22Rv1 (cell line): ENCODE measurements at regions not wholly inside any gene's neighbourhood (a gene's known extent, or its start where the extent isn't known, plus 50 kb on each side); places are given as distances from the start of the nearest gene placed in this dataset.
A peak's percentile ranks its signal among the peaks of the same experiment; 100 is the strongest.

Experiments
- H3K27ac ChIP-seq: fragments of 450-650 bp; 2 replicates; pipeline ENCODE4 v1.5.1; 2017
- CTCF ChIP-seq: fragments of 450-650 bp; IDR thresholded peaks from 2 replicates; pipeline ENCODE4 v1.5.1; 2017; ENCODE audit warnings: mild to moderate bottlenecking
- ZFX ChIP-seq: fragments of 450-650 bp; IDR thresholded peaks from 2 replicates; pipeline ENCODE4 v1.6.1; 2017; ENCODE audit warnings: antibody characterized with exemption, borderline replicate concordance

DNA sequence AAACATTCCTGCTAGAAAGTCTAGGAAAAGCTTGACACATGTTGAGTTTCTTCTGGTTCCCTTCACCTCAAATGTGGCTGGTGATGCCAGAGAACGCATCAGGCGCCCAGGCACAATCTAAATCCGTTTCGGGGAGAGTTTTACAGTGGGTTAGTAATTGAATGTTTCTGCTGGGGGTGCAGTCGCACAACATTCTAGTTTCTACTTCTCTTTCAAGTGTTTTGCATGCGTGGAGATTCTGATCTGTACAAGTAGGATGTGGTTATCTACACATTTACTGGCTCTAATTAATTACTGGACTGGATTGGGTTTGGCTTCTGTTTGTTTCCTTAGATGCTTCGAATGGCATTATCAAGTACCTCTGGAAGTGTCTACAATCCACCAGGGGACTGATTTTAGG, 173.8 kb downstream of the TMEM26 start:
- no peak overlapping the region for H3K27ac ChIP-seq
- TF ChIP-seq ZFX (no peak), CTCF (no peak)

DNA sequence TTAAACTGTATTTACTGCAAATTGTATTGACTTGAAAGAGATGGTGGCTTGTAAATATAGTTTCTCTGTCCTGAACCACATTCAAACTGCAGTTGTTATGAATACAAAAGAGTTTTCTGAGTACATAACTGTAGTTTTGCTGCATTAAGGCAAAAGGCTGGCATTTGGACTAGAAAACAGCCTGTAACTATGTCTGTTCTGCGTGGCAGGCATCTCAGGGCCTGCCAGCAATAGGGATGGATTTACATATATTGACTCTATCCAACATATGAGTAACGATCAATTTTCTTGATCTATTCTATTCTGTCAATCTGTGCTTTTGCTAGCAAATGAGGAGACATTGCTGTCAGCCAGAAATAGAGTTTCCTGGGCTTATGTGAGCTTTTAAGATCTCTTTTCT, 174.6 kb downstream of the TMEM26 start:
- TF ChIP-seq CTCF (no peak), ZFX (no peak)
- no peak overlapping the region for H3K27ac ChIP-seq

DNA sequence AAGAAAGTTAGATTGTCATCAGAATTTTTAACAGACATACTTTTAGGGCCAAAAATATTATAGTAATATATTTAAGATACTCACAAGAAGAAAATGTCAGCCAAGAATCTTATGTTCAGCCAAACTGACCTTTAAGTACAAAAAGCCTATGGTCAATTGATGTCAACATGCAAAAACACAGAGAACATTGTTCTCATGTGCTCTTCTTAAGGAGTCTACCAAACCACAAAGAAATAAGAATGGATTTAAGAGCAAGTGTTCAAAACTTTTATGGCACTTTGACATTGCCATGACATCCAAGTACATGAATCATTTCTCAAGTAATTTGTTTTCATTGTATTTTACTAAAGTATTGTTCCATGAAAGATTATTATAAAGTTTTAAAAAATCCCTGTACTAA, 180.4 kb downstream of the TMEM26 start:
- no peak overlapping the region for H3K27ac ChIP-seq
- TF ChIP-seq ZFX (no peak), CTCF (no peak)

- H3K27ac ChIP-seq, result no peak overlapping the region
- TF ChIP-seq CTCF, result peak; percentile 34
- TF ChIP-seq ZFX, result no peak
These were observed 181.9 kb downstream of the TMEM26 start for GRCh38 chr10:61271127-61271780.

GRCh38 chr10:61263518-61263917, 189.7 kb downstream of the TMEM26 start:
- no peak for TF ChIP-seq ZFX
- no peak for TF ChIP-seq CTCF
- H3K27ac ChIP-seq, result no peak overlapping the region

- TF ChIP-seq ZFX (no peak), CTCF (no peak)
- no peak overlapping the region for H3K27ac ChIP-seq
These were observed 190.5 kb downstream of the TMEM26 start for GRCh38 chr10:61262486-61263261.

DNA sequence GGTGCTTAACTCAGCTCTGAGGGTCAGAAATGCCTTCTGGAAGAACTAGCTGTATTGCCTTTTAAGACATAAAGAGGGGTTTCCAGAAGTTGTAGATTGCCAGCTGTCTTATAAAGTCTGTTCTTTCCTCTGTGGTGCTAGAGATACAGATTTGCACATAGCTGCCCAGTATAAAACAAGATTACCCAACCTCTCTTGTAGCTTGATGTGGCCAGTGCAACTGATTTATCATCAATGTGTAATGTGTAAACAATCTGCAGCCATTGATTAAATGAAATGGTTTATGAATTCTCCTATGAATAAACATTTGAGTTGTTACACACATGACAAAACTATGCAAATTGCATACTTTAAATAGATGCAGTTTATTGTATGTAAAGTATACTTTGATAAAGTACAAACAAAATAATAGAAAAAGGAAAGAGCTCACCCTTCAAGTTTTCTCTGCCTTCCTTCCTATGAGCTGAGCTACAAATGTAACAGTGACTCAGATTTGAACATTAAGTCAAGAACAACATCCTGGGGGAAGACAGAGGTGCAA, 195.2 kb downstream of the TMEM26 start:
- no peak for TF ChIP-seq CTCF
- no peak for TF ChIP-seq ZFX
- no peak overlapping the region for H3K27ac ChIP-seq
